ENCODE measurements at regions not wholly inside any gene's neighbourhood (a gene's known extent, or its start where the extent isn't known, plus 50 kb on each side); places are given as distances from the start of the nearest gene placed in this dataset.

- H3K9me3 ChIP-seq: no peaks in the 10 kb centered on the region
- H3K36me3 ChIP-seq: no peaks in the 10 kb centered on the region
- TF ChIP-seq CTCF (IDR thresholded peaks at IDR 0.05): no peak
- no peak for DNase-seq (ENCODE audit: low spot score)
- H3K4me3 ChIP-seq: no peak overlapping the region
- H3K4me1 ChIP-seq: no peaks in the 10 kb centered on the region
- no peaks in the 10 kb centered on the region for H3K27me3 ChIP-seq
- no peak overlapping the region for H3K27ac ChIP-seq
These were observed 118.3 kb upstream of the SCAF11 start for GRCh38 chr12:46108721-46109120.

GRCh38 chr12:46107591-46107990 lies 117.2 kb upstream of the SCAF11 start:
- Histone ChIP-seq H3K27me3 (no peaks in the 10 kb centered on the region), H3K4me1 (no peaks in the 10 kb centered on the region), H3K4me3 (no peak overlapping the region), H3K36me3 (no peaks in the 10 kb centered on the region), H3K9me3 (no peaks in the 10 kb centered on the region), H3K27ac (no peak overlapping the region)
- TF ChIP-seq CTCF (IDR thresholded peaks at IDR 0.05): no peak
- no peak for DNase-seq (ENCODE audit: low spot score)

GRCh38 chr12:46105735-46106134 lies 115.4 kb upstream of the SCAF11 start:
- H3K9me3 ChIP-seq: no peaks in the 10 kb centered on the region
- no peak overlapping the region for H3K4me3 ChIP-seq
- no peaks in the 10 kb centered on the region for H3K27me3 ChIP-seq
- no peaks in the 10 kb centered on the region for H3K4me1 ChIP-seq
- DNase-seq (ENCODE audit: low spot score): no peak
- no peaks in the 10 kb centered on the region for H3K36me3 ChIP-seq
- TF ChIP-seq CTCF (IDR thresholded peaks at IDR 0.05): no peak
- H3K27ac ChIP-seq: no peak overlapping the region

GRCh38 chr12:46103559-46104383 lies 113.4 kb upstream of the SCAF11 start:
- TF ChIP-seq CTCF (IDR thresholded peaks at IDR 0.05): no peak

DNA sequence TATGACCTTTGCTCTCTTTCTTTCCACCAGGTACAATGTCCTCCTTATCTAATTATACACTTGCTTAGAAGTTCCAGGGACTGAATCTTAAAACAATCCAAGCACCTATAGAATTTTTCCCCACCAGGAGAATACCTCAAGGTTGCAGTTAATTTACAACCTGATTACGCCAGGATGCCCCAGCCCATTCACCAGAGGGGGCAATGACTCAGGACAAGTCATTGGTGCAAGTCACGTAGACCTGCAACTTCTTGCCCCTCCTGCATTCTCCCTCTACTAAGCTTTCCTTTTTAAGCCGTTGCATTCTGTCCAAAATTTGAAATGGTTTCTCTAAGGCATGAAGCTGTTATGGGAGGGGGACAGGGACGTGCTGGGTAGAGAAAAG lies 111.1 kb upstream of the SCAF11 start:
- no peak overlapping the region for H3K4me3 ChIP-seq
- H3K27me3 ChIP-seq: no peaks in the 10 kb centered on the region
- TF ChIP-seq CTCF (IDR thresholded peaks at IDR 0.05): no peak
- no peaks in the 10 kb centered on the region for H3K4me1 ChIP-seq
- no peaks in the 10 kb centered on the region for H3K36me3 ChIP-seq
- H3K9me3 ChIP-seq: no peaks in the 10 kb centered on the region
- H3K27ac ChIP-seq: no peak overlapping the region
- DNase-seq (ENCODE audit: low spot score): no peak

More at GRCh38 chr12:46103559-46104383, 113.4 kb upstream of the SCAF11 start:
- no peak for DNase-seq (ENCODE audit: low spot score)
- H3K27me3 ChIP-seq: no peaks in the 10 kb centered on the region
- no peak overlapping the region for H3K4me3 ChIP-seq
- H3K9me3 ChIP-seq: no peaks in the 10 kb centered on the region
- no peaks in the 10 kb centered on the region for H3K36me3 ChIP-seq
- no peaks in the 10 kb centered on the region for H3K4me1 ChIP-seq
- no peak overlapping the region for H3K27ac ChIP-seq
